Mesenchymal stem cell (in vitro differentiated cells and primary cell): ENCODE measurements at regions not wholly inside any gene's neighbourhood (a gene's known extent, or its start where the extent isn't known, plus 50 kb on each side); places are given as distances from the start of the nearest gene placed in this dataset.

ENCODE experiments used
- DNase-seq: peaks from one replicate; pipeline ENCODE4 v3.0.0-alpha.2; 2013
- H2AFZ ChIP-seq: one replicate; pipeline ENCODE4 v1.6.1; 2013; ENCODE audit warnings: low read depth, mild to moderate bottlenecking, control low read depth, inconsistent platforms, low read length, moderate library complexity
- H2AK5ac ChIP-seq: 2 replicates; pipeline ENCODE4 v1.6.1; 2013; ENCODE audit warnings: low read length, moderate library complexity, mild to moderate bottlenecking, inconsistent platforms; ENCODE audit not compliant: severe bottlenecking
- H2BK120ac ChIP-seq: one replicate; pipeline ENCODE4 v1.6.1; 2013; ENCODE audit warnings: low read depth, mild to moderate bottlenecking, inconsistent platforms, low read length, moderate library complexity
- H2BK12ac ChIP-seq, 2 experiments: one replicate each; pipeline ENCODE4 v1.6.1; 2013; ENCODE audit warnings: inconsistent platforms in 2 of 2, low read length in 2 of 2, mild to moderate bottlenecking in 2 of 2, moderate library complexity in 2 of 2, control low read depth in 1 of 2
- H2BK15ac ChIP-seq: one replicate; pipeline ENCODE4 v1.6.1; 2013; ENCODE audit warnings: mild to moderate bottlenecking, low read depth, inconsistent platforms; ENCODE audit not compliant: poor library complexity, severe bottlenecking
- H2BK5ac ChIP-seq: 2 replicates; pipeline ENCODE4 v1.6.1; 2013; ENCODE audit warnings: low read depth, mild to moderate bottlenecking, low read length, control low read depth, inconsistent platforms; ENCODE audit not compliant: poor library complexity, severe bottlenecking
- H3K14ac ChIP-seq, 2 experiments: one replicate each; pipeline ENCODE4 v1.6.1; 2013; ENCODE audit warnings: inconsistent platforms in 2 of 2, low read length in 2 of 2, control low read depth in 1 of 2, mild to moderate bottlenecking in 1 of 2, moderate library complexity in 1 of 2
- H3K18ac ChIP-seq, 2 experiments: one replicate each; pipeline ENCODE4 v1.6.1; 2013; ENCODE audit warnings: inconsistent platforms in 2 of 2, low read length in 2 of 2, control low read depth in 1 of 2, low read depth in 1 of 2, mild to moderate bottlenecking in 1 of 2
- H3K23ac ChIP-seq, 2 experiments: one replicate each; pipeline ENCODE4 v1.6.1; 2013; ENCODE audit warnings: inconsistent platforms in 2 of 2, low read length in 2 of 2, mild to moderate bottlenecking in 2 of 2, moderate library complexity in 2 of 2, control low read depth in 1 of 2
- H3K27ac ChIP-seq: 2 replicates; pipeline ENCODE4 v1.5.1; 2013; ENCODE audit warnings: mild to moderate bottlenecking, moderate library complexity, low read length, control low read depth, inconsistent platforms; ENCODE audit not compliant: poor library complexity, severe bottlenecking
- H3K27me3 ChIP-seq, 2 experiments: 2 replicates each; pipeline versions ENCODE4 v1.6.1 to v1.7.0; 2013; ENCODE audit warnings: low read length in 2 of 2, mild to moderate bottlenecking in 2 of 2, moderate library complexity in 2 of 2, control low read depth in 1 of 2, inconsistent platforms in 1 of 2; ENCODE audit not compliant: control insufficient read depth in 1 of 2, insufficient read depth in 1 of 2
- H3K36me3 ChIP-seq, 2 experiments: 2 replicates each; pipeline versions ENCODE4 v1.6.1 to v1.7.0; 2013; ENCODE audit warnings: low read length in 2 of 2, control low read depth in 1 of 2, inconsistent platforms in 1 of 2, low read depth in 1 of 2, mild to moderate bottlenecking in 1 of 2; ENCODE audit not compliant: insufficient read depth in 2 of 2, control insufficient read depth in 1 of 2
- H3K4ac ChIP-seq, 2 experiments: one replicate each; pipeline ENCODE4 v1.6.1; 2013; ENCODE audit warnings: inconsistent platforms in 2 of 2, low read length in 2 of 2, mild to moderate bottlenecking in 2 of 2, moderate library complexity in 2 of 2, control low read depth in 1 of 2, low read depth in 1 of 2
- H3K4me1 ChIP-seq: 2 replicates; pipeline ENCODE4 v1.6.1; 2013; ENCODE audit warnings: low read depth, low read length, control low read depth; ENCODE audit not compliant: control insufficient read depth, insufficient read depth
- H3K4me2 ChIP-seq: 2 replicates; pipeline ENCODE4 v1.6.1; 2013; ENCODE audit warnings: low read length, mild to moderate bottlenecking, inconsistent platforms; ENCODE audit not compliant: poor library complexity, severe bottlenecking
- H3K4me3 ChIP-seq, 2 experiments: 2 replicates each; pipeline versions ENCODE4 v1.5.1 to v1.7.0; 2013; ENCODE audit warnings: low read length in 2 of 2, mild to moderate bottlenecking in 2 of 2, control low read depth in 1 of 2, low read depth in 1 of 2; ENCODE audit not compliant: insufficient read depth in 1 of 2
- H3K79me1 ChIP-seq: replicated peaks from 2 replicates; pipeline ENCODE4 v1.6.1; 2013; ENCODE audit warnings: mild to moderate bottlenecking, control low read depth, low read length, inconsistent platforms; ENCODE audit not compliant: poor library complexity, severe bottlenecking
- H3K9ac ChIP-seq: 2 replicates; pipeline ENCODE4 v1.7.0; 2013; ENCODE audit warnings: mild to moderate bottlenecking, low read length, moderate library complexity
- H3K9me3 ChIP-seq: 2 replicates; pipeline ENCODE4 v1.7.0; 2013; ENCODE audit warnings: mild to moderate bottlenecking, low read length; ENCODE audit not compliant: control insufficient read depth
- H4K8ac ChIP-seq: one replicate; pipeline ENCODE4 v1.6.1; 2013; ENCODE audit warnings: inconsistent platforms, mild to moderate bottlenecking, low read length, moderate library complexity
- H4K91ac ChIP-seq: one replicate; pipeline ENCODE4 v1.6.1; 2013; ENCODE audit warnings: mild to moderate bottlenecking, low read length, inconsistent platforms
- WGBS: methylation state at CpG from one replicate; pipeline ENCODE4 v1.1.7; 2013; ENCODE audit warnings: mixed read lengths; 5-methylcytosine and 5-hydroxymethylcytosine counted together

DNA sequence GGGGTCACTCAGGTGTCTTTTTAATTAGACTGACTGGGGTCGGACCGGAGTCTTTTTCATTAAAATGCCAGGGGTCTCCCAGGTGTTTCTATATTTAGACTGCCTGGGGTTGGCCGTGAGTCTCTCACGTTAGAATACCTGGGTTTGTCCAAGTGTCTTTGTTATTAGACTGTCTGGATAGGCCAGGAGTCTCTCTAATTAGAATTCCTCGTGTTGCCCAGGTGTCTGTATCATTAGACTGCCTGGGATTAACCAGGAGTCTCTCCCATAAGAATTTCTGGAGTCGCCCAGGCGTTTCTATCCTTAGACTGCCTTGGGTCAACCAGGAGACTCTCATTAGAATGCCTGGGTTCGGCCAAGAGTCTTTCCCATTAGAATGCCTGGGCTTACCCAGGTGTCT is 1445.7 kb downstream of the UQCRFS1 start:
- Histone ChIP-seq H3K4me3 (no peak overlapping the region), H3K4ac (no peak overlapping the region)
- WGBS = 94% methylated on average over 8 of the region's 8 CpGs

DNA sequence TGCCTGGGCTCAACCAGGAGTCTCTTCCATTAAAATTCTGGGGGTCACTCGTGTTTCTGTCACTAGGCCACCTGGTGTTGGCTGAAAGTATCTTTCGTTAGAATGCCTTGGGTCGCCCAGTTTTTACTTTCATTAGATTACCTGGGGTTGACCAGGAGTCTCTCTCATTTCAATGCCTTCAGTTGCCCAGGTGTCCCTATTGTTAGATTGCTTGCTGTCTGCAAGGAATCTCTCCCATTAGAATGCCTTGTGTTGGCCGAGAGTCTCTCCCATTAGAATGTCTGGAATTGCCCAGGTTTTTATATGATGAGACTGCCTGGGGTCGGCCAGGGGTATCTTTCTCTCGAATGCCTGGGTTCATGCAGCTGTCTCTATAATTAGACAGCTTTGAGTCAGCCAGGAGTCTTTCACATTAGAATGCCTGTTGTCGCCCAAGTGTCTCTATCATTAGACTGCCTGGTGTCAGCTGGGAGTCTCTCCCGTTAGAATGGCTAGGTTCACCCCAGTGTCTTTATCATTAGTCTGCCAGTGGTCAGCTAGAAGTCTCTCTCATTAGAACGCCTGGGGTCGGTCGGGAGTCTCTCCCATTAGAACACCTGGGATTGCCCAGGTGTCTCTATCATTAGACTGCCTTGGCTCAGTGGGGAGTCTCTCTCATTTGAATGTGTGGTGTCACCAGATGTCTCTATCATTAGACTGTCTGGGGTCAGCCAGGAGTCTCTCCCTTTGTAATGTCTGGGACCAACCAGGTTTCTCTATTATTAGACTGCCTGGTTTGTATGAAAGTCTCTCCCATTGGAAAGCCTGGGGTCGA is 1446.8 kb downstream of the UQCRFS1 start:
- H3K18ac ChIP-seq = no peak overlapping the region
- no peaks in the 10 kb centered on the region for H3K27me3 ChIP-seq
- H3K9me3 ChIP-seq = no peaks in the 10 kb centered on the region
- H2BK12ac ChIP-seq = no peak overlapping the region
- no peak overlapping the region for H3K4ac ChIP-seq
- H2BK15ac ChIP-seq = no peak overlapping the region
- 89% methylated on average over 12 of the region's 12 CpGs for WGBS
- H3K79me1 ChIP-seq = peaks cover 16% of the 10 kb centered on the region
- no peak overlapping the region for H4K8ac ChIP-seq
- no peak overlapping the region for H3K23ac ChIP-seq
- no peak overlapping the region for H2BK120ac ChIP-seq
- H3K14ac ChIP-seq = no peak overlapping the region
- no peak for DNase-seq
- H3K4me2 ChIP-seq = no peak overlapping the region
- H3K36me3 ChIP-seq = peaks cover 0 to 2% of the 10 kb centered on the region in 2 experiments
- no peak overlapping the region for H2AK5ac ChIP-seq
- H3K4me1 ChIP-seq = no peaks in the 10 kb centered on the region
- H3K4me3 ChIP-seq = no peak overlapping the region
- H3K27ac ChIP-seq = no peak overlapping the region
- H2BK5ac ChIP-seq = no peak overlapping the region
- no peak overlapping the region for H3K9ac ChIP-seq
- H4K91ac ChIP-seq = no peak overlapping the region
- H2AFZ ChIP-seq = no peak overlapping the region

More for the DNA sequence above, 1445.7 kb downstream of the UQCRFS1 start:
- no peaks in the 10 kb centered on the region for H3K9me3 ChIP-seq
- H3K79me1 ChIP-seq = peaks cover 18% of the 10 kb centered on the region
- no peaks in the 10 kb centered on the region for H3K4me1 ChIP-seq
- no peak overlapping the region for H2BK5ac ChIP-seq
- no peak overlapping the region for H3K27ac ChIP-seq
- H2AFZ ChIP-seq = no peak overlapping the region
- H2BK120ac ChIP-seq = no peak overlapping the region
- H4K8ac ChIP-seq = no peak overlapping the region
- H3K27me3 ChIP-seq = no peaks in the 10 kb centered on the region
- no peak overlapping the region for H2BK12ac ChIP-seq
- H4K91ac ChIP-seq = no peak overlapping the region
- no peak overlapping the region for H3K18ac ChIP-seq
- H3K14ac ChIP-seq = no peak overlapping the region
- H2AK5ac ChIP-seq = no peak overlapping the region
- peaks cover 0 to 9% of the 10 kb centered on the region in 2 experiments for H3K36me3 ChIP-seq
- no peak overlapping the region for H2BK15ac ChIP-seq
- no peak overlapping the region for H3K9ac ChIP-seq
- DNase-seq = no peak
- no peak overlapping the region for H3K4me2 ChIP-seq
- H3K23ac ChIP-seq = no peak overlapping the region

GRCh38 chr19:27765397-27765796 is 1447.6 kb downstream of the UQCRFS1 start:
- H4K8ac ChIP-seq = no peak overlapping the region
- H3K9ac ChIP-seq = no peak overlapping the region
- H3K27me3 ChIP-seq = no peaks in the 10 kb centered on the region
- H3K18ac ChIP-seq = no peak overlapping the region
- H3K23ac ChIP-seq = no peak overlapping the region
- H3K4me1 ChIP-seq = no peaks in the 10 kb centered on the region
- H2BK15ac ChIP-seq = no peak overlapping the region
- no peaks in the 10 kb centered on the region for H3K36me3 ChIP-seq
- no peak for DNase-seq
- H4K91ac ChIP-seq = no peak overlapping the region
- H2BK12ac ChIP-seq = no peak overlapping the region
- 91% methylated on average over 7 of the region's 7 CpGs for WGBS
- peaks cover 10% of the 10 kb centered on the region for H3K79me1 ChIP-seq
- H3K9me3 ChIP-seq = no peaks in the 10 kb centered on the region
- H2BK120ac ChIP-seq = no peak overlapping the region
- H3K27ac ChIP-seq = no peak overlapping the region
- no peak overlapping the region for H3K4me3 ChIP-seq
- H2AFZ ChIP-seq = no peak overlapping the region
- H2AK5ac ChIP-seq = no peak overlapping the region
- no peak overlapping the region for H2BK5ac ChIP-seq
- no peak overlapping the region for H3K14ac ChIP-seq
- no peak overlapping the region for H3K4ac ChIP-seq
- H3K4me2 ChIP-seq = no peak overlapping the region

DNA sequence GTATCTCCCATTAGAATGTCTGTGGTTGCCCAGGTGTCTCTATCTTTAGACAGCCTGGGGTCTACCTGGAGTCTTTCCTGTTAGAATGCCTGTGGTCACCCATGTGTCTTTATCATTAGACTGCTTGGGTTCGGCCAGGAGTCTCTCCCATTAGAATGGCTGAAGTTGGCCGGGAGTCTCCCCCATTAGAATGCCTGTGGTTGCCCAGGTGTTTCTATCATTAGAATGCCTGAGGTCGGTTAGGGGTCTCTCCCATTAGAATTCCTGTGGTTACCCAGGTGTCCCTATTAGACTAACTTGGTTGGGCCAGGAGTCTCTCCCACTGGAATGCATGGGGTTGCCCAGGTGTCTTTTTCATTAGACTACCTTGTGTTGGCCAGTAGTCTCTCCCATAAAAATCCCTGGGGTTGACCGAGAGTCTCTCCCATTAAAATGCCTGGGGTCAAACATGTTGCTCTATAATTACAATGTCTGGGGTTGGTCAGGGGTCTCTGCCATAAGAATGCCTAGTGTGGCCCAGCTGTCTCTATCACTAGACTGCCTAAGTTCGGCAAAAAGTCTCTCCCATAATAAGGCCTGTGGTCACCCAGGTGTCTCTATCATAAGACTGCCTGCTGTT is 1448.7 kb downstream of the UQCRFS1 start:
- Histone ChIP-seq H2AK5ac (no peak overlapping the region), H3K18ac (no peak overlapping the region), H3K23ac (no peak overlapping the region), H2BK15ac (no peak overlapping the region), H2AFZ (no peak overlapping the region), H3K4ac (no peak overlapping the region), H4K91ac (no peak overlapping the region), H3K14ac (no peak overlapping the region), H3K4me1 (no peaks in the 10 kb centered on the region), H3K79me1 (peaks cover 14% of the 10 kb centered on the region), H2BK5ac (no peak overlapping the region), H2BK120ac (no peak overlapping the region), H3K27me3 (no peaks in the 10 kb centered on the region), H3K9ac (no peak overlapping the region), H3K4me2 (no peak overlapping the region), H3K27ac (no peak overlapping the region), H3K4me3 (no peak overlapping the region), H2BK12ac (no peak overlapping the region), H4K8ac (no peak overlapping the region), H3K9me3 (no peaks in the 10 kb centered on the region), H3K36me3 (no peaks in the 10 kb centered on the region)
- no peak for DNase-seq
- 95% methylated on average over 5 of the region's 5 CpGs for WGBS
